HCT116 (cell line): ENCODE measurements at regions not wholly inside any gene's neighbourhood (a gene's known extent, or its start where the extent isn't known, plus 50 kb on each side); places are given as distances from the start of the nearest gene placed in this dataset.

ENCODE experiments used
- ATAC-seq: fragments of 200-7000 bp; cut with Tn5 transposase; 2 replicates; pipeline ENCODE4 v1.9.1; 2020; ENCODE audit warnings: mild to moderate bottlenecking, moderate library complexity
- BruUV-seq: library from RNA; stranded (reverse); fragments of 400-500 nt; replicated peaks from 2 replicates; lab custom pipeline; 2021; lab: Mats Ljungman, UMichigan
- CTCF ChIA-PET: fragments of 300-600 bp; sonication (Branson Sonifier 250); formaldehyde crosslinking; loops from one replicate; lab custom pipeline; 2021; ENCODE audit warnings: antibody characterized with exemption; lab: Charles Lee
- POLR2A ChIA-PET: fragments of 300-600, 350-600 bp; sonication (Branson Sonifier 250); formaldehyde crosslinking; loops from one replicate; lab custom pipeline; 2021; ENCODE audit warnings: antibody characterized with exemption; lab: Charles Lee
- RAD21 ChIA-PET, 2 experiments: fragments of 300-600 bp; sonication (Branson Sonifier 250); formaldehyde crosslinking; loops; one replicate each; lab custom pipeline; 2023; ENCODE audit warnings: low total read pairs in 2 of 2; ENCODE audit not compliant: uncharacterized antibody in 2 of 2, unreplicated experiment in 2 of 2, low non-redundant PET in 1 of 2; lab: Charles Lee
- DNase-seq: peaks from one replicate; pipeline ENCODE4 v3.0.0-alpha.2; 2010; ENCODE audit warnings: low read depth, low spot score
- H2AFZ ChIP-seq: fragments of 200-600 bp; shearing (Covaris generic), sonication (generic); 2 replicates; pipeline ENCODE4 v1.6.1; 2017; ENCODE audit warnings: low read depth, mixed run types, mixed read lengths, antibody characterized with exemption, low read length; ENCODE audit not compliant: poor library complexity, severe bottlenecking
- H3K27ac ChIP-seq: 2 replicates; pipeline ENCODE4 v1.5.1; 2012; ENCODE audit warnings: low read depth, low read length
- H3K27me3 ChIP-seq: fragments of 200-600 bp; sonication (generic); 2 replicates; pipeline ENCODE4 v1.6.1; 2016; ENCODE audit warnings: mixed run types, low read length, mixed read lengths; ENCODE audit not compliant: insufficient read depth
- H3K36me3 ChIP-seq, 2 experiments: fragments of 200-500 bp in 1 of 2; fragments of 200-600 bp in 1 of 2; sonication (Bioruptor generic) in 1 of 2; sonication (generic) in 1 of 2; 2 replicates each; pipeline versions ENCODE4 v1.5.1 to v1.6.1; 2014 to 2016; ENCODE audit warnings: low read length in 2 of 2, inconsistent platforms in 1 of 2, mixed read lengths in 1 of 2, mixed run types in 1 of 2; ENCODE audit not compliant: insufficient read depth in 2 of 2, control insufficient read depth in 1 of 2
- H3K4me1 ChIP-seq, 2 experiments: fragments of 200-600 bp in 1 of 2; sonication (generic) in 1 of 2; 2 replicates each; pipeline versions ENCODE4 v1.5.1 to v1.6.1; 2012 to 2017; ENCODE audit warnings: low read length in 2 of 2, inconsistent platforms in 1 of 2, mild to moderate bottlenecking in 1 of 2, mixed read lengths in 1 of 2, mixed run types in 1 of 2, moderate library complexity in 1 of 2; ENCODE audit not compliant: insufficient read depth in 2 of 2, control insufficient read depth in 1 of 2
- H3K4me2 ChIP-seq: fragments of 200-600 bp; sonication (generic); 2 replicates; pipeline ENCODE4 v1.6.1; 2017; ENCODE audit warnings: mixed run types, low read length, mixed read lengths
- H3K4me3 ChIP-seq, 2 experiments: fragments of 200-600 bp in 1 of 2; sonication (generic) in 1 of 2; replicated peaks in 1 of 2; 2 replicates each; pipeline ENCODE4 v1.5.1; 2011 to 2016; ENCODE audit warnings: low read length in 2 of 2, control low read depth in 1 of 2, low read depth in 1 of 2, mild to moderate bottlenecking in 1 of 2, mixed read lengths in 1 of 2, mixed run types in 1 of 2
- H3K79me2 ChIP-seq: fragments of 200-600 bp; sonication (generic); 2 replicates; pipeline ENCODE4 v1.6.1; 2017; ENCODE audit warnings: mild to moderate bottlenecking, mixed run types, low read length, moderate library complexity, mixed read lengths; ENCODE audit not compliant: insufficient read depth
- H3K9ac ChIP-seq: fragments of 200-600 bp; sonication (generic); 2 replicates; pipeline ENCODE4 v1.6.1; 2016; ENCODE audit warnings: low read length, mixed read lengths
- H3K9me2 ChIP-seq: fragments of 200-600 bp; sonication (generic), shearing (Covaris generic); 2 replicates; pipeline ENCODE4 v1.6.1; 2017; ENCODE audit warnings: mixed run types, mild to moderate bottlenecking, moderate library complexity; ENCODE audit not compliant: insufficient read depth
- H3K9me3 ChIP-seq, 2 experiments: fragments of 200-500 bp in 1 of 2; fragments of 200-600 bp in 1 of 2; sonication (Bioruptor generic) in 1 of 2; sonication (generic) in 1 of 2; 2 replicates each; pipeline ENCODE4 v1.6.1; 2014 to 2017; ENCODE audit warnings: low read length in 2 of 2, mixed read lengths in 2 of 2, inconsistent platforms in 1 of 2, low read depth in 1 of 2, mild to moderate bottlenecking in 1 of 2, mixed run types in 1 of 2, moderate library complexity in 1 of 2; ENCODE audit not compliant: control insufficient read depth in 1 of 2, insufficient read depth in 1 of 2
- H4K20me1 ChIP-seq: fragments of 200-600 bp; sonication (generic), shearing (Covaris generic); 2 replicates; pipeline ENCODE4 v1.6.1; 2017; ENCODE audit warnings: mixed run types, mild to moderate bottlenecking, moderate library complexity; ENCODE audit not compliant: insufficient read depth
- CBX3 ChIP-seq: IDR thresholded peaks from 2 replicates; pipeline ENCODE4 v1.6.1; 2012; ENCODE audit warnings: low read depth
- EGR1 ChIP-seq: IDR thresholded peaks from 2 replicates; pipeline ENCODE4 v1.6.1; 2012; ENCODE audit warnings: low read depth
- ELF1 ChIP-seq: IDR thresholded peaks from 2 replicates; pipeline ENCODE4 v1.6.1; 2012; ENCODE audit warnings: low read depth, borderline replicate concordance
- EZH2phosphoT487 ChIP-seq: fragments of 200-600 bp; IDR thresholded peaks from 2 replicates; pipeline ENCODE4 v1.6.1; 2018; ENCODE audit warnings: antibody characterized with exemption, borderline replicate concordance
- FOSL1 ChIP-seq: IDR thresholded peaks from 2 replicates; pipeline ENCODE4 v1.6.1; 2012; ENCODE audit warnings: low read depth
- JUND ChIP-seq: IDR thresholded peaks from 2 replicates; pipeline ENCODE4 v1.6.1; 2012
- MAX ChIP-seq: IDR thresholded peaks from 2 replicates; pipeline ENCODE4 v1.6.1; 2012
- POLR2A ChIP-seq: IDR thresholded peaks from 2 replicates; pipeline ENCODE4 v1.7.0; 2011; ENCODE audit warnings: borderline replicate concordance; ENCODE audit not compliant: insufficient read depth, insufficient read length; ENCODE audit errors: extremely low read depth
- POLR2AphosphoS5 ChIP-seq: IDR thresholded peaks from 2 replicates; pipeline ENCODE4 v1.6.1; 2011; ENCODE audit warnings: mild to moderate bottlenecking, low read depth, low read length, moderate library complexity
- RAD21 ChIP-seq: IDR thresholded peaks from 2 replicates; pipeline ENCODE4 v1.6.1; 2012; ENCODE audit warnings: low read depth, mild to moderate bottlenecking
- SIN3A ChIP-seq: IDR thresholded peaks from 2 replicates; pipeline ENCODE4 v1.6.1; 2012; ENCODE audit warnings: low read depth
- SRF ChIP-seq: IDR thresholded peaks from 2 replicates; pipeline ENCODE4 v1.6.1; 2012; ENCODE audit warnings: low read depth
- YY1 ChIP-seq: IDR thresholded peaks from 2 replicates; pipeline ENCODE4 v1.6.1; 2011; ENCODE audit warnings: low read length, low read depth, moderate library complexity, mild to moderate bottlenecking; ENCODE audit not compliant: insufficient replicate concordance; ENCODE audit errors: extremely low read depth
- ZFX ChIP-seq: fragments of 450-650 bp; IDR thresholded peaks from 2 replicates; pipeline ENCODE4 v1.6.1; 2017
- ZNF274 ChIP-seq: fragments of 200-500 bp; sonication (Bioruptor generic); IDR thresholded peaks from 2 replicates; pipeline ENCODE4 v1.6.1; 2014; ENCODE audit warnings: mild to moderate bottlenecking, low read depth, low read length, inconsistent platforms
- intact Hi-C: fragments of 100-400 bp; cut with micrococcal nuclease; formaldehyde crosslinking; loops from 2 replicates; pipeline ENCODE4 v1.10.0; 2022
- TF ChIP-seq, protein P1 (sequence below): IDR thresholded peaks from 2 replicates; pipeline ENCODE4 v1.6.1; 2012
- TF ChIP-seq, protein P2 (sequence below): IDR thresholded peaks from 2 replicates; pipeline ENCODE4 v1.6.1; 2011; ENCODE audit warnings: mild to moderate bottlenecking, low read length, moderate library complexity; ENCODE audit not compliant: insufficient replicate concordance; ENCODE audit errors: extremely low read depth
- TF ChIP-seq, protein P3 (sequence below), 3 experiments: fragments of 200-600 bp in 1 of 3; sonication (generic) in 1 of 3; IDR thresholded peaks in 2 of 3; conservative IDR thresholded peaks in 1 of 3; 2 replicates each; pipeline ENCODE4 v1.5.1; 2012 to 2017; ENCODE audit warnings: low read depth in 2 of 3, low read length in 2 of 3, antibody characterized with exemption in 1 of 3, borderline replicate concordance in 1 of 3, control low read depth in 1 of 3, mild to moderate bottlenecking in 1 of 3, mixed read lengths in 1 of 3, mixed run types in 1 of 3, moderate library complexity in 1 of 3; ENCODE audit not compliant: insufficient read depth in 1 of 3

DNA sequence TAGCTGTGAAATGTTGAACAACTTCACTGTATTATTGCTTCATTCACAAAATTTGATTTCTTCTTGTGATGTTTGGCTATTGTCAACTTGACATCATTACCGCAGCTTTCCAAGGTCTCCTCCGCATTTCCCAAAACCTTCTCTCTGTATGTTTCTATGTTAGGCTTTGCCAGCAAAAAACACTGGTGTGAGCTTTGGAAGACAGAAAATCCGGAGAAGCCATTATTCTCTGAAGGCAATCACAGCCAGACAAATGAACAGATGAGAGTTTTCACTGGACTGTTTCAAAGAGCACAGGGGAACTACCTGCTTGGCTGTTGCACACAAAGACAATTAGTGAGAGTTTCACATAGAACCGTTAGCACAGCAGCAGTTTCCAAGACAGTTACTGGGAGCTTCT lies 609.6 kb downstream of the BRINP3 start (continued):
- no peak for TF ChIP-seq POLR2AphosphoS5

- Histone ChIP-seq H4K20me1 (no peaks in the 10 kb centered on the region), H3K27ac (no peak overlapping the region), H3K9me3 (no peaks in the 10 kb centered on the region), H3K36me3 (no peaks in the 10 kb centered on the region), H3K79me2 (no peaks in the 10 kb centered on the region), H3K9me2 (no peaks in the 10 kb centered on the region), H3K4me3 (no peak overlapping the region)
- ChIA-PET CTCF (no interaction called here), POLR2A (no interaction called here)
- DNase-seq (no peak), ATAC-seq (no peak)
- TF ChIP-seq POLR2AphosphoS5 = no peak
- TF ChIP-seq ZFX = no peak
- TF ChIP-seq, protein P1, sequence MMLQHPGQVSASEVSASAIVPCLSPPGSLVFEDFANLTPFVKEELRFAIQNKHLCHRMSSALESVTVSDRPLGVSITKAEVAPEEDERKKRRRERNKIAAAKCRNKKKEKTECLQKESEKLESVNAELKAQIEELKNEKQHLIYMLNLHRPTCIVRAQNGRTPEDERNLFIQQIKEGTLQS = no peak
- no peak for TF ChIP-seq EGR1
- TF ChIP-seq, protein P2, sequence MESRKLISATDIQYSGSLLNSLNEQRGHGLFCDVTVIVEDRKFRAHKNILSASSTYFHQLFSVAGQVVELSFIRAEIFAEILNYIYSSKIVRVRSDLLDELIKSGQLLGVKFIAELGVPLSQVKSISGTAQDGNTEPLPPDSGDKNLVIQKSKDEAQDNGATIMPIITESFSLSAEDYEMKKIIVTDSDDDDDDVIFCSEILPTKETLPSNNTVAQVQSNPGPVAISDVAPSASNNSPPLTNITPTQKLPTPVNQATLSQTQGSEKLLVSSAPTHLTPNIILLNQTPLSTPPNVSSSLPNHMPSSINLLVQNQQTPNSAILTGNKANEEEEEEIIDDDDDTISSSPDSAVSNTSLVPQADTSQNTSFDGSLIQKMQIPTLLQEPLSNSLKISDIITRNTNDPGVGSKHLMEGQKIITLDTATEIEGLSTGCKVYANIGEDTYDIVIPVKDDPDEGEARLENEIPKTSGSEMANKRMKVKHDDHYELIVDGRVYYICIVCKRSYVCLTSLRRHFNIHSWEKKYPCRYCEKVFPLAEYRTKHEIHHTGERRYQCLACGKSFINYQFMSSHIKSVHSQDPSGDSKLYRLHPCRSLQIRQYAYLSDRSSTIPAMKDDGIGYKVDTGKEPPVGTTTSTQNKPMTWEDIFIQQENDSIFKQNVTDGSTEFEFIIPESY = no peak
- TF ChIP-seq RAD21 = no peak
- TF ChIP-seq EZH2phosphoT487 = no peak
- TF ChIP-seq ELF1 = no peak
- TF ChIP-seq SRF = no peak
- TF ChIP-seq FOSL1 = no peak
- no peak for TF ChIP-seq JUND
- TF ChIP-seq, protein P3, sequence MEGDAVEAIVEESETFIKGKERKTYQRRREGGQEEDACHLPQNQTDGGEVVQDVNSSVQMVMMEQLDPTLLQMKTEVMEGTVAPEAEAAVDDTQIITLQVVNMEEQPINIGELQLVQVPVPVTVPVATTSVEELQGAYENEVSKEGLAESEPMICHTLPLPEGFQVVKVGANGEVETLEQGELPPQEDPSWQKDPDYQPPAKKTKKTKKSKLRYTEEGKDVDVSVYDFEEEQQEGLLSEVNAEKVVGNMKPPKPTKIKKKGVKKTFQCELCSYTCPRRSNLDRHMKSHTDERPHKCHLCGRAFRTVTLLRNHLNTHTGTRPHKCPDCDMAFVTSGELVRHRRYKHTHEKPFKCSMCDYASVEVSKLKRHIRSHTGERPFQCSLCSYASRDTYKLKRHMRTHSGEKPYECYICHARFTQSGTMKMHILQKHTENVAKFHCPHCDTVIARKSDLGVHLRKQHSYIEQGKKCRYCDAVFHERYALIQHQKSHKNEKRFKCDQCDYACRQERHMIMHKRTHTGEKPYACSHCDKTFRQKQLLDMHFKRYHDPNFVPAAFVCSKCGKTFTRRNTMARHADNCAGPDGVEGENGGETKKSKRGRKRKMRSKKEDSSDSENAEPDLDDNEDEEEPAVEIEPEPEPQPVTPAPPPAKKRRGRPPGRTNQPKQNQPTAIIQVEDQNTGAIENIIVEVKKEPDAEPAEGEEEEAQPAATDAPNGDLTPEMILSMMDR (IDR thresholded peaks at IDR 0.05 in 2 of 3, conservative IDR thresholded peaks at IDR 0.05 in 1 of 3; ENCODE audit: borderline replicate concordance in 1 of 3, insufficient read depth in 1 of 3, low read depth in 2 of 3, low read length in 2 of 3) = no peak
- no peak for TF ChIP-seq POLR2A
- no peak for TF ChIP-seq MAX
- TF ChIP-seq ZNF274 = no peak
- no peak for TF ChIP-seq SIN3A
- TF ChIP-seq YY1 = no peak
- no peak for TF ChIP-seq CBX3
- TF ChIP-seq, all 23 proteins: peak for 0
- no TSS peak for BruUV-seq
- Histone ChIP-seq H3K27me3 (no peaks in the 10 kb centered on the region), H2AFZ (no peak overlapping the region), H3K4me2 (no peak overlapping the region), H3K4me1 (no peaks in the 10 kb centered on the region), H3K9ac (no peak overlapping the region)
- intact Hi-C loops = loop anchor here (1.0 kb wide), 1 partner anchor 17 kb away; no protein-coding TSS in a partner anchor
- RAD21 ChIA-PET = no interaction called here
Measured at GRCh38 chr1:189874715-189875435, 602.8 kb downstream of the BRINP3 start.
